Germinal center (tissue), 1 donor: ENCODE measurements at regions not wholly inside any gene's neighbourhood (a gene's known extent, or its start where the extent isn't known, plus 50 kb on each side); places are given as distances from the start of the nearest gene placed in this dataset.
"Not testable (repeated sequence)": the region's sequence is repeated elsewhere in the genome, so short reads cannot be mapped to it uniquely, and the experiment has no call there.

Experiments
- DNase-seq: peaks from one replicate; pipeline ENCODE4 v3.0.0; 2012; ENCODE audit warnings: mixed read lengths, low spot score

DNA sequence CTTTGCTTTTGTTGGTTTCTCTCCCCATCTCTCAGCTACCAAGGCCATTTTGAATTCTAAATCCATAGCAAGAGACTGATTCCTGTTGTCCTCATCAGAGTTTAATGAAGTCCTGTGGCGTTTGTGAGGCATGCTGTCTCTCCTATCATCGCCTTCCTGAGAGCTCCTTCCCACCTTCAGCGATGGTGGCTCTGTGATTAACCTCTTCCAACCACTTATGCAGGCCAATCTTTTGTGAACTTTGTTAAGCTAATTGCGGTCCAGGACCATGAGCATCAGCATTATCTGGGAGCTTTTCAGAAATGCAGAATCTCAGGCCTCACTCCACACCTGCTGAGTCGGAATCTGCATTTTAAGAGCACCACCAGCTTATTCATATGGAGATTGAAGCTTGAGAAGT, 272.5 kb upstream of the CDYL start:
- no peak for DNase-seq

- no peak for DNase-seq
Observed at GRCh38 chr6:4496284-4496683, 279.9 kb upstream of the CDYL start.

DNA sequence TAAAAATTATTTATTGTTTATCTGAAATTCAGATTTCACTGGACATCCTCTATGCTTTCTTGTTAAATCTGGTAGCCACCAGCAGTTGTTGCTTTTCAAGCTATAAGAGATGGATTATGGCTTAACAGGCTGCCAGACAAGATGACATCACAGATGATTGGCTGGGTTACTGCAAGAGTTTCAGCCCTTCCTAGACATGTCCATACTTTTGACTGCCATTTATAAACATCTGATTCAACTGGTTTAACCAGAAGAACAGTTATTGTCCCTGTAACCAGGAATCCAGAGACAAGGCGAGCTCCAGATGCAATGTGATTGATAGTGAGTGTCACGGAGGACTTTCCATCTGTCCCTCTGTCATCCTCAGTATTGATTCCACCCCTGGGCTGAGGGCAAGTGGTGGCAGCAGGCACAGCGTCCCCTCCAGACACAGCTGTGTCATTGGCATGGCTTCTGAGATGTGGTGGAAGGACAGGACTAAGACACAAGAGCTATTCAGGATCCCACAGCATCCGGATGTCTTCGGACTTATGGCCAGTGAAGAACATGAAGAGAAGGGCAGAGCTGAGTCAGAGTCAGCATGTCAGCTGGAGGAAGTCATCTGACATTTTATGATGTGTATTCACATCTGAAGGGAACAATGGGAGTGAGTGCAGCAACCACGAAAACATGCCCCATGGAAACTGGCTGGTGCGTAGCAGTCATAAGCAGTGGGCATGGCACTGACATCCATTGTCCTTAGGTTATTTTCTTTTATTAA, 284.5 kb upstream of the CDYL start:
- no peak for DNase-seq

DNA sequence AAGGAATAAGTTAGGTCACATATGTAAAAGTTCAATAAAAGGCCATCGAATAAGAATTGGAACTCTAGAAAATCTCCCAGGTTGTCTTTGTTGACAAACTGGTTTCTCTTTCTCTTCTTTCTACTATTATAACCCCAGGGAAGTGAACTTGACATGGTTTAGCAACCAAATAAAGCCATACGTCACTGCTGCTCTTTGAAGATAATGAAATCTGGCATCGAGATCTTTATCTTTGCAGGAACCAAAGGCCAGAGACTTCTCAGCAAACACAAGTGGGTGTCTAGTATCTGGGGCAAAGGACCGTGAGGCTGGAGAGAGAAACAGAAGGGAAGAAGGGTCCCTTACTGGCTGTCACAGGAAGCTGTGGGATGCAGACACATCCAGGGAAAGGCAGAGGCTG, 286.7 kb upstream of the CDYL start:
- no peak for DNase-seq

- DNase-seq, result no peak
Observed at GRCh38 chr6:4488389-4488788, 287.8 kb upstream of the CDYL start.

DNA sequence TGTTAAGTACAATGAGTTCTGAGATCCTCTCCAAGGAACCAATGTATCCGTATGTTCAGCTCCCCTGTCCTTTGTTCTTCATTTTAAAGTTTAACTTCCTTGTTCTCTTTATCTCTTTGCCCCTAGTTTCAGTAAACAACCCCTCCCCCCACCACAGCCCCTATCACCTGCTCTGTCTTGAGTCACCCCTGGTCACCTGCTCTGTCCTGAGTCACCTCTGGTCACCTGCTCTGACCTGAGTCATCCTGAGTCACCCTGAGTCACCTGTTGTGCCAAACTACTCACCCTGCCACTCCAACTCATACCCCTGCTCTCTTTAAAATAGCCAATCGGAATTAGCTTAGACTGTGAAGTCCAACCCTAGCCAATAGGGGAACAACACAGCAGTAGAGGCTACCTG, 288.7 kb upstream of the CDYL start:
- no peak for DNase-seq

- DNase-seq, result no peak
Observed at GRCh38 chr6:4486568-4487315, 289.5 kb upstream of the CDYL start.

- no peak for DNase-seq
Observed at GRCh38 chr6:4485735-4486134, 290.5 kb upstream of the CDYL start.

- DNase-seq, result no peak
Observed at GRCh38 chr6:4482461-4482860, 293.7 kb upstream of the CDYL start.

- DNase-seq, result no peak
Observed at GRCh38 chr6:4480788-4481735, 295.1 kb upstream of the CDYL start.

GRCh38 chr6:4478098-4478497, 298.1 kb upstream of the CDYL start:
- DNase-seq, result no peak

GRCh38 chr6:4474810-4475209, 301.4 kb upstream of the CDYL start:
- DNase-seq, result no peak

- no peak for DNase-seq
Observed at GRCh38 chr6:4472969-4473642, 303.1 kb upstream of the CDYL start.

DNA sequence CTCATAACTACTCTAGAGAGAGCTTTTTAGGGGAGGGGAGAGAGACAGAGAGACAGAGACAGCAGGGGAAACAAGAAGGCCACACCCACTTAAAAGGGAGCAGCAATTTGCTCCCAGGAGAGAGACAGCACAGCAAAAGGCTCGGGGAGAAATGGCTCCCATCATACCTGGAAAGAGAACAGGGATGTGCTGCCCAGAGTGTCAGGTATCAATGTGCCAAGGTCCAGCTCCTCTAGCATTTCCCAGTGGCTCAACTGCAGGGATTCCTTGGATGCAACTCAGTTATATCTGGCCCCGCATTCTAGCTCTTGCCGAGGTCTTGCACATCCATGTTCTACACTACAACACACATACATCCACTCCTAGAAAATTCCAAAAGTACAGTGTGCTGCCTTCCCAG, 304.0 kb upstream of the CDYL start:
- DNase-seq, result no peak

DNA sequence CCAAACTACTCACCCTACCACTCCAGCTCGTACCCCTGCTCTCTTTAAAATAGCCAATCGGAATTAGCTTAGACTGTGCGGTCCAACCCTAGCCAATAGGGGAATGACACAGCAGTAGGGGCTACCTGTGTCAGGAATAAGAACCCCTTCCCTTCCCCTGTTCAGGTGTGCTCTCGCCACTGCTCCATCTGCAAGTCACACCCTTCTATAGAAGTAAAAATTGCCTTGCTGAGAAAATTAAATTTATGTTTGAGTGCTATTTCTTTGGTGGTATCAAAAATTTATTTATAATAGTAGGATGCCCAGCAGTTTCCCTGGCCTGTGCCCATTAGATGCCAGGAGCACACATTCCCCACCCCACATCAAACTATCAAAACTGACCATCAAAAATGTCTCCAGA, 304.7 kb upstream of the CDYL start:
- not testable (repeated sequence) for DNase-seq

- no peak for DNase-seq
Observed at GRCh38 chr6:4470698-4471210, 305.4 kb upstream of the CDYL start.

GRCh38 chr6:4466769-4467480, 309.3 kb upstream of the CDYL start:
- no peak for DNase-seq

GRCh38 chr6:4466261-4466660, 309.9 kb upstream of the CDYL start:
- DNase-seq, result no peak

DNA sequence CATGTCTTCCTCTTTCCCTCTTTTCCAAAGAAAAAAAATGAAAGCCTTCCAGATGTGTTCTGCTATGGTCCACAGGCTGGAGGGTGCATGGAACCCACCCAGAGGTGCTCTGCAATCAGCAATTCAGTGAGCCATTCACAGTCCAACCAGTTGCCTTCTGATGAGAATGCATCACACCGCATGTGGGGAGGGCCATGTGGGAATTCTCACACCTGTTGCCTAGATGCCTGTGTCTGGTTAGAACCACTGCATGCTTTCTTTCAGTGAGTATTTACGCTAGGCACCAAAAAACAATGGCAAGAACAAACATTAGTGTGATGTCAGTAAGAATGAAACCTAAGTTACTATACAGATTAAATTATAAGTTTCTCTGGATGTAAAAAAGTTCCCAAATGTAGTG, 311.6 kb upstream of the CDYL start:
- no peak for DNase-seq

DNA sequence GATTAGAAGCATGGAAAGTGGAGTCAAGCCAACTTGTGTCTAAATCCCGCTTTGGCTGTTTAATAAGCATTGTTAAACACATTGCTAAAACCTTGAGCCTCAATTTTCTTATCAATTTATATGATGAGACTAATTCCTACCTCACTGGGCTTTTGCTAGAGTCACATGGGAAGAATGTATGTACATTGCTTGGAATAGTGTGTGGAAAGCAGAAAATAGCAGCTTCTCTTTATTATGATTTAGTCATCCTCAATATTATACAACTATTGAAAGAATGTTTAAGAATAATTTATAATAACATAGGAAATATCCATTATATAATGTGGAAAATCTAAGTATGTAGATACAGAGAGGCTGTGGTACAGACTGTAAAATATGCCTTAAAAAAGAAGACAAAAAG, 313.0 kb upstream of the CDYL start:
- DNase-seq, result no peak
